Esophagus muscularis mucosa (tissue), 3 donors: ENCODE measurements at regions not wholly inside any gene's neighbourhood (a gene's known extent, or its start where the extent isn't known, plus 50 kb on each side); places are given as distances from the start of the nearest gene placed in this dataset.

Source experiments
- CTCF ChIP-seq, 3 experiments: fragments of 200-600 bp in 2 of 3; fragments of 450-650 bp in 1 of 3; sonication (generic) in 2 of 3; IDR thresholded peaks; one replicate each; pipeline ENCODE4 v1.5.1; 2017 to 2019; ENCODE audit warnings: antibody characterized with exemption in 3 of 3, mild to moderate bottlenecking in 2 of 3, moderate library complexity in 1 of 3
- POLR2AphosphoS5 ChIP-seq, 2 donors: sonication (generic); formaldehyde crosslinking; IDR thresholded peaks; one replicate each; pipeline ENCODE4 v1.6.1; 2017; ENCODE audit warnings: antibody characterized with exemption in 2 of 2

- TF ChIP-seq CTCF (IDR thresholded peaks at IDR 0.05): no peak
- TF ChIP-seq POLR2AphosphoS5 (IDR thresholded peaks at IDR 0.05): no peak
Measured at GRCh38 chr1:229191066-229191674, 79.7 kb upstream of the RAB4A start.
